PFSK-1 (cell line): ENCODE measurements at regions not wholly inside any gene's neighbourhood (a gene's known extent, or its start where the extent isn't known, plus 50 kb on each side); places are given as distances from the start of the nearest gene placed in this dataset.

Experiments
- FOXP2 ChIP-seq: optimal IDR thresholded peaks from 2 replicates; pipeline ENCODE3; 2011; ENCODE audit warnings: borderline replicate concordance, control low read depth, inconsistent platforms; ENCODE audit not compliant: insufficient read depth; ENCODE audit errors: extremely low read length, extremely low read depth
- POLR2AphosphoS5 ChIP-seq: IDR thresholded peaks from 2 replicates; pipeline ENCODE4 v1.6.1; 2012; ENCODE audit warnings: low read depth, mild to moderate bottlenecking, control low read depth, low read length, moderate library complexity
- REST ChIP-seq, 2 experiments: IDR thresholded peaks; 2 replicates each; pipeline versions ENCODE4 v1.6.1 to v1.8.0; 2011 to 2012; ENCODE audit warnings: low read depth in 2 of 2, low read length in 2 of 2, control low read depth in 1 of 2, inconsistent platforms in 1 of 2, mild to moderate bottlenecking in 1 of 2, moderate library complexity in 1 of 2; ENCODE audit not compliant: insufficient read depth in 1 of 2
- SIN3A ChIP-seq: IDR thresholded peaks from 2 replicates; pipeline ENCODE4 v1.6.1; 2012; ENCODE audit warnings: mild to moderate bottlenecking, low read length, moderate library complexity, borderline replicate concordance; ENCODE audit not compliant: insufficient read depth
- TAF1 ChIP-seq: IDR thresholded peaks from 2 replicates; pipeline ENCODE4 v1.6.1; 2012; ENCODE audit warnings: low read length, control low read depth, borderline replicate concordance; ENCODE audit not compliant: insufficient read depth

GRCh38 chr19:28504139-28504538, 708.8 kb downstream of the UQCRFS1 start:
- TF ChIP-seq POLR2AphosphoS5 = no peak
- TF ChIP-seq REST (IDR thresholded peaks at IDR 0.05; ENCODE audit: insufficient read depth in 1 of 2, low read depth in 2 of 2, low read length in 2 of 2) = no peak
- TF ChIP-seq FOXP2 = no peak
- TF ChIP-seq TAF1 = no peak
- no peak for TF ChIP-seq SIN3A

GRCh38 chr19:28502879-28503734, 709.8 kb downstream of the UQCRFS1 start:
- TF ChIP-seq SIN3A (no peak), FOXP2 (no peak), REST (IDR thresholded peaks at IDR 0.05; ENCODE audit: insufficient read depth in 1 of 2, low read depth in 2 of 2, low read length in 2 of 2) (no peak), POLR2AphosphoS5 (no peak), TAF1 (no peak)

GRCh38 chr19:28501976-28502375, 711.0 kb downstream of the UQCRFS1 start:
- no peak for TF ChIP-seq SIN3A
- TF ChIP-seq POLR2AphosphoS5 = no peak
- no peak for TF ChIP-seq FOXP2
- no peak for TF ChIP-seq REST (IDR thresholded peaks at IDR 0.05; ENCODE audit: insufficient read depth in 1 of 2, low read depth in 2 of 2, low read length in 2 of 2)
- TF ChIP-seq TAF1 = no peak

GRCh38 chr19:28500982-28501630, 711.8 kb downstream of the UQCRFS1 start:
- TF ChIP-seq SIN3A (no peak), FOXP2 (no peak), TAF1 (no peak), REST (IDR thresholded peaks at IDR 0.05; ENCODE audit: insufficient read depth in 1 of 2, low read depth in 2 of 2, low read length in 2 of 2) (no peak), POLR2AphosphoS5 (no peak)
